Progenitor cell of endocrine pancreas (in vitro differentiated cells): ENCODE measurements at regions not wholly inside any gene's neighbourhood (a gene's known extent, or its start where the extent isn't known, plus 50 kb on each side); places are given as distances from the start of the nearest gene placed in this dataset.
A peak's percentile ranks its signal among the peaks of the same experiment; 100 is the strongest.

Source experiments
- DNase-seq: peaks from one replicate; pipeline ENCODE4 v3.0.0; 2021; ENCODE audit warnings: low spot score; ENCODE audit not compliant: unreplicated experiment
- H3K27ac Mint-ChIP-seq: 2 replicates; pipeline ENCODE4 v1.8.0; 2021; ENCODE audit warnings: mild to moderate bottlenecking, moderate library complexity, mixed read lengths
- H3K27me3 Mint-ChIP-seq: 2 replicates; pipeline ENCODE4 v1.8.0; 2021; ENCODE audit warnings: mixed read lengths
- H3K36me3 Mint-ChIP-seq: 2 replicates; pipeline ENCODE4 v1.8.0; 2022; ENCODE audit warnings: mixed read lengths; ENCODE audit not compliant: insufficient read depth
- H3K4me1 Mint-ChIP-seq: 2 replicates; pipeline ENCODE4 v1.8.0; 2021; ENCODE audit warnings: low read depth, mixed read lengths
- H3K4me3 Mint-ChIP-seq: 2 replicates; pipeline ENCODE4 v1.8.0; 2021; ENCODE audit warnings: low read depth, mild to moderate bottlenecking, moderate library complexity, mixed read lengths
- H3K9me3 Mint-ChIP-seq: 2 replicates; pipeline ENCODE4 v1.8.0; 2021; ENCODE audit warnings: low read depth, mixed read lengths
- CTCF ChIP-seq: fragments of 200-600 bp; sonication (generic); IDR thresholded peaks from one replicate; pipeline ENCODE4 v1.5.0; 2021; ENCODE audit warnings: antibody characterized with exemption, mild to moderate bottlenecking; ENCODE audit not compliant: unreplicated experiment

GRCh38 chr2:16615687-16616615 is 49.7 kb downstream of the CYRIA start:
- no peak for DNase-seq
- no peak for TF ChIP-seq CTCF
- Mint-ChIP-seq H3K36me3 (no peaks in the 10 kb centered on the region), H3K27ac (no peak overlapping the region), H3K4me1 (peaks cover 5% of the 10 kb centered on the region), H3K4me3 (no peak overlapping the region), H3K9me3 (no peaks in the 10 kb centered on the region), H3K27me3 (peaks cover 33% of the 10 kb centered on the region)

- peaks cover 30% of the 10 kb centered on the region for H3K27me3 Mint-ChIP-seq
- H3K27ac Mint-ChIP-seq: no peak overlapping the region
- no peak for TF ChIP-seq CTCF
- H3K4me1 Mint-ChIP-seq: peaks cover 5% of the 10 kb centered on the region
- H3K36me3 Mint-ChIP-seq: no peaks in the 10 kb centered on the region
- H3K9me3 Mint-ChIP-seq: no peaks in the 10 kb centered on the region
- DNase-seq: no peak
- H3K4me3 Mint-ChIP-seq: no peak overlapping the region
These were observed 50.4 kb downstream of the CYRIA start for GRCh38 chr2:16615246-16615645.

- no peak for DNase-seq
- H3K27me3 Mint-ChIP-seq: peaks cover 30% of the 10 kb centered on the region
- no peak overlapping the region for H3K27ac Mint-ChIP-seq
- TF ChIP-seq CTCF: no peak
- no peaks in the 10 kb centered on the region for H3K9me3 Mint-ChIP-seq
- no peak overlapping the region for H3K4me3 Mint-ChIP-seq
- no peaks in the 10 kb centered on the region for H3K36me3 Mint-ChIP-seq
- peaks cover 5% of the 10 kb centered on the region for H3K4me1 Mint-ChIP-seq
These were observed 51.2 kb downstream of the CYRIA start for GRCh38 chr2:16614314-16614860.

- DNase-seq: no peak
- TF ChIP-seq CTCF: peak; percentile 66
- H3K4me1 Mint-ChIP-seq: peaks cover 9% of the 10 kb centered on the region
- H3K27me3 Mint-ChIP-seq: peaks cover 30% of the 10 kb centered on the region
- no peaks in the 10 kb centered on the region for H3K36me3 Mint-ChIP-seq
- H3K27ac Mint-ChIP-seq: no peak overlapping the region
- H3K9me3 Mint-ChIP-seq: no peaks in the 10 kb centered on the region
- no peak overlapping the region for H3K4me3 Mint-ChIP-seq
These were observed 52.1 kb downstream of the CYRIA start for GRCh38 chr2:16613539-16614011.

GRCh38 chr2:16612490-16612889 is 53.1 kb downstream of the CYRIA start:
- no peak for TF ChIP-seq CTCF
- no peak for DNase-seq
- no peaks in the 10 kb centered on the region for H3K9me3 Mint-ChIP-seq

More at GRCh38 chr2:16612490-16612889, 53.1 kb downstream of the CYRIA start:
- H3K36me3 Mint-ChIP-seq: no peaks in the 10 kb centered on the region
- peaks cover 10% of the 10 kb centered on the region for H3K4me1 Mint-ChIP-seq
- H3K27me3 Mint-ChIP-seq: peaks cover 30% of the 10 kb centered on the region
- H3K27ac Mint-ChIP-seq: no peak overlapping the region
- H3K4me3 Mint-ChIP-seq: no peak overlapping the region
